ENCODE measurements at regions not wholly inside any gene's neighbourhood (a gene's known extent, or its start where the extent isn't known, plus 50 kb on each side); places are given as distances from the start of the nearest gene placed in this dataset.

GRCh38 chr2:128644718-128645256, 326.1 kb upstream of the HS6ST1 start:
- Histone ChIP-seq H3K4me1 (no peaks in the 10 kb centered on the region), H3K4me3 (no peak overlapping the region), H3K36me3 (no peaks in the 10 kb centered on the region), H3K27ac (replicated peaks) (no peak overlapping the region), H3K27me3 (ENCODE audit: low read depth) (no peaks in the 10 kb centered on the region), H3K9me3 (replicated peaks) (no peaks in the 10 kb centered on the region)
- no peak for DNase-seq
- intact Hi-C loops (cut with micrococcal nuclease), result no loop called here
- TF ChIP-seq CTCF (IDR thresholded peaks at IDR 0.05; ENCODE audit: borderline replicate concordance), result no peak

DNA sequence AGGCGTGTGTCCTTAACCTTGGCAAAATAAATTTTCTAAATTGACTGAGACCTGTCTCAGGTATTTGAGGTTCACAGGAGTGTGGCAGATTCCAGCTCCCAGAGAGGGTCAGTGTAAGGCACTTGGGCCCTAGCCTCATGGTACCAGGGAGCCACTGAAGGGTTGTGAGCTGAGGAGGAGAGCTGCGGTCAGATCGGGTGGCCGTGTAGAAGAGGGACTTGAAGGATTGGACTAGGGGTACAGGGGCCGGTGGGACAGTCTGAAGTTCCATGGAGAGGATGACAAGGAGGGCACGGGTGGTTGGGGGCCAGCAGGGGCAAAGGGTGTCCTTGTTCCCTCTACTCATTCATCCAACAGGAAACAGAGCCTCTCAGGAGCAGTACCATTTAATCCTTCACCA, 327.0 kb upstream of the HS6ST1 start:
- Histone ChIP-seq H3K36me3 (no peaks in the 10 kb centered on the region), H3K4me1 (no peaks in the 10 kb centered on the region), H3K4me3 (no peak overlapping the region), H3K27me3 (ENCODE audit: low read depth) (no peaks in the 10 kb centered on the region), H3K27ac (replicated peaks) (no peak overlapping the region), H3K9me3 (replicated peaks) (no peaks in the 10 kb centered on the region)
- intact Hi-C loops (cut with micrococcal nuclease), result no loop called here
- DNase-seq, result no peak
- TF ChIP-seq CTCF (IDR thresholded peaks at IDR 0.05; ENCODE audit: borderline replicate concordance), result no peak

GRCh38 chr2:128646091-128646490, 327.4 kb upstream of the HS6ST1 start:
- intact Hi-C loops (cut with micrococcal nuclease), result no loop called here
- no peak for TF ChIP-seq CTCF (IDR thresholded peaks at IDR 0.05; ENCODE audit: borderline replicate concordance)
- Histone ChIP-seq H3K4me1 (no peaks in the 10 kb centered on the region), H3K4me3 (no peak overlapping the region), H3K27ac (replicated peaks) (no peak overlapping the region), H3K27me3 (ENCODE audit: low read depth) (no peaks in the 10 kb centered on the region), H3K36me3 (no peaks in the 10 kb centered on the region), H3K9me3 (replicated peaks) (no peaks in the 10 kb centered on the region)
- DNase-seq, result no peak

DNA sequence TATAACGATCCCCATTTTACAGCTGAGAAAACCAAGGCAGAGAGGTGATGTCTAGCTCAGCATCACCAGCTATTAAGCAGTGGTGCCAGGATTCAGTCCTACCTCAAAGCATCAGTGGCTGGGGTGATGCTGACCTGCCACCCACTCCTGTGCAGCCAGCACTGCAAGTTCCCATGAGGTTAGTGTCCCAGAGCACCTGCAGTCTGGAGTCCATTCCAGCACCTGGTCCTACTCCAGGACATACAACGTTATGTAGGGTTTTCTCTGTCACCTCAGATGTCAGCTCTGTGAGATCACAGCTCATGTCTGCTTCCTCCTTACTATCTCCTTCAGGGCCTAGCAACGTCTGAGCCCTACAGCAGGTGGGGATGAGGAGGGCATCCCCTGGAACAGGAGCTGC, 328.0 kb upstream of the HS6ST1 start:
- Histone ChIP-seq H3K4me1 (no peaks in the 10 kb centered on the region), H3K27ac (replicated peaks) (no peak overlapping the region), H3K4me3 (no peak overlapping the region), H3K27me3 (ENCODE audit: low read depth) (no peaks in the 10 kb centered on the region), H3K9me3 (replicated peaks) (no peaks in the 10 kb centered on the region), H3K36me3 (no peaks in the 10 kb centered on the region)
- intact Hi-C loops (cut with micrococcal nuclease), result no loop called here
- no peak for TF ChIP-seq CTCF (IDR thresholded peaks at IDR 0.05; ENCODE audit: borderline replicate concordance)
- no peak for DNase-seq

- H3K27ac ChIP-seq (replicated peaks), result no peak overlapping the region
- no peak overlapping the region for H3K4me3 ChIP-seq
- no peaks in the 10 kb centered on the region for H3K9me3 ChIP-seq (replicated peaks)
- no peaks in the 10 kb centered on the region for H3K36me3 ChIP-seq
- intact Hi-C loops (cut with micrococcal nuclease), result no loop called here
- TF ChIP-seq CTCF (IDR thresholded peaks at IDR 0.05; ENCODE audit: borderline replicate concordance), result no peak
- DNase-seq, result no peak
- no peaks in the 10 kb centered on the region for H3K4me1 ChIP-seq
- H3K27me3 ChIP-seq (ENCODE audit: low read depth), result no peaks in the 10 kb centered on the region
Observed at GRCh38 chr2:128651000-128651399, 332.3 kb upstream of the HS6ST1 start.

- H3K4me1 ChIP-seq, result no peaks in the 10 kb centered on the region
- DNase-seq, result no peak
- intact Hi-C loops (cut with micrococcal nuclease), result no loop called here
- no peak for TF ChIP-seq CTCF (IDR thresholded peaks at IDR 0.05; ENCODE audit: borderline replicate concordance)
- no peaks in the 10 kb centered on the region for H3K27me3 ChIP-seq (ENCODE audit: low read depth)
- H3K36me3 ChIP-seq, result no peaks in the 10 kb centered on the region
- no peak overlapping the region for H3K27ac ChIP-seq (replicated peaks)
- H3K9me3 ChIP-seq (replicated peaks), result no peaks in the 10 kb centered on the region
- no peak overlapping the region for H3K4me3 ChIP-seq
Observed at GRCh38 chr2:128654408-128654807, 335.7 kb upstream of the HS6ST1 start.

Data from left ventricle myocardium inferior (tissue), 1 donor.